GM12878 (cell line): ENCODE measurements at regions not wholly inside any gene's neighbourhood (a gene's known extent, or its start where the extent isn't known, plus 50 kb on each side); places are given as distances from the start of the nearest gene placed in this dataset.

Source experiments
- POLR2AphosphoS5 ChIP-seq: IDR thresholded peaks from 2 replicates; pipeline ENCODE4 v1.6.1; 2011; ENCODE audit warnings: mild to moderate bottlenecking, low read length, inconsistent platforms
- ZNF274 ChIP-seq: IDR thresholded peaks from one replicate; pipeline ENCODE4 v1.8.0; 2011; ENCODE audit not compliant: insufficient read length, insufficient read depth

GRCh38 chr9:21679432-21679831, 123.0 kb upstream of the MTAP start:
- TF ChIP-seq POLR2AphosphoS5 (no peak), ZNF274 (no peak)
